Heart left ventricle (tissue), 16 donors: ENCODE measurements at regions not wholly inside any gene's neighbourhood (a gene's known extent, or its start where the extent isn't known, plus 50 kb on each side); places are given as distances from the start of the nearest gene placed in this dataset.

Source experiments
- ATAC-seq, 4 donors: fragments of 200-7000 bp; cut with Tn5 transposase; one replicate each; pipeline ENCODE4 v1.9.1; 2020 to 2022; ENCODE audit warnings: moderate library complexity in 4 of 4, mild to moderate bottlenecking in 3 of 4, moderate number of reproducible peaks in 1 of 4
- DNase-seq, 5 donors: peaks; one replicate each; pipeline ENCODE4 v3.0.0-alpha.2; 2020
- H3K27ac ChIP-seq, 12 donors: fragments of 200-600 bp; sonication (generic) in 4 of 12; one replicate each; pipeline versions ENCODE4 v1.5.0 to v1.8.0; 2016 to 2022; ENCODE audit warnings: mild to moderate bottlenecking in 2 of 12
- H3K27me3 ChIP-seq, 9 donors: fragments of 200-600 bp; sonication (generic) in 2 of 9; one replicate each; pipeline versions ENCODE4 v1.5.1 to v1.8.0; 2016 to 2022; ENCODE audit warnings: mild to moderate bottlenecking in 3 of 9
- H3K36me3 ChIP-seq, 9 donors: fragments of 200-600 bp; sonication (generic) in 2 of 9; one replicate each; pipeline versions ENCODE4 v1.5.0 to v1.8.0; 2018 to 2022; ENCODE audit warnings: mild to moderate bottlenecking in 2 of 9
- H3K4me1 ChIP-seq, 12 donors: fragments of 200-600 bp; sonication (generic) in 4 of 12; one replicate each; pipeline versions ENCODE4 v1.5.0 to v1.8.0; 2016 to 2022; ENCODE audit warnings: mild to moderate bottlenecking in 3 of 12
- H3K4me3 ChIP-seq, 12 donors: fragments of 200-600 bp; sonication (generic) in 4 of 12; one replicate each; pipeline versions ENCODE4 v1.5.0 to v1.8.0; 2017 to 2022; ENCODE audit warnings: mild to moderate bottlenecking in 9 of 12, moderate library complexity in 4 of 12
- H3K9me3 ChIP-seq, 12 donors: fragments of 200-600 bp; sonication (generic) in 4 of 12; one replicate each; pipeline versions ENCODE4 v1.5.0 to v1.8.0; 2016 to 2022; ENCODE audit warnings: mild to moderate bottlenecking in 1 of 12
- CTCF ChIP-seq, 12 donors: fragments of 200-600 bp; sonication (generic) in 4 of 12; IDR thresholded peaks; one replicate each; pipeline versions ENCODE4 v1.5.0 to v1.8.0; 2018 to 2022; ENCODE audit warnings: antibody characterized with exemption in 12 of 12, mild to moderate bottlenecking in 5 of 12
- POLR2A ChIP-seq, 2 donors: fragments of 450-650 bp; IDR thresholded peaks; one replicate each; pipeline ENCODE4 v1.6.1; 2017; ENCODE audit warnings: antibody characterized with exemption in 2 of 2, mild to moderate bottlenecking in 2 of 2, moderate library complexity in 2 of 2
- WGBS, 4 donors: extraction: QIAGEN DNeasy Blood & Tissue Kit in 2 of 4; methylation state at CpG; one replicate each; pipeline versions ENCODE4 v1.1.5 to v1.1.7; 2013 to 2018; 5-methylcytosine and 5-hydroxymethylcytosine counted together
- intact Hi-C, 10 donors: fragments of 100-400 bp; cut with DNase I; formaldehyde crosslinking; loops; one replicate each; pipeline versions ENCODE4 v1.11.1 to v1.14.2; 2022
- donor health status: ischemic (EF 13 %, LVEDD 7.1; RV severe dilation, severe dysfunction).
- donor health status: healthy with polysubstance abuse.
- donor health status: DM: no; HTN: yes; CAD: no.
- donor health status: DM: no; HTN: no; CAD: no.
- donor health status: ischemic (EF 25% LVEDD 6.9; RV normal size, moderate dysfunction).
- donor health status: ischemic (EF 25% LVEDD 5.7; RV mildly dilated, moderate dysfunction).
- donor health status: healthy.
- donor health status: DM: yes; HTN: yes; CAD: no.
- donor health status: ischemic (EF 35%, LVEDD 5.7; RV mildly dilated, moderate dysfunction).
- donor health status: nonischemic (EF 11% LVEDD 7.7; RV severe dilation, severe dysfunction).
- donor health status: DM: yes; HTN: yes; CAD: no.
- donor health status: PGD.
- donor health status: ischemic (EF 29% LVEDD 5.4; RV normal size, mild dysfunction).
- donor health status: nonischemic (EF 23%, LVEDD 6.1; RV moderate dilation, normal function).

GRCh38 chr1:98452162-98452561, 209.4 kb upstream of the SNX7 start:
- TF ChIP-seq POLR2A (IDR thresholded peaks at IDR 0.05) (no peak), CTCF (IDR thresholded peaks at IDR 0.05) (no peak)

GRCh38 chr1:98441281-98441680, 220.2 kb upstream of the SNX7 start:
- no peak overlapping the region for H3K4me3 ChIP-seq
- 91 to 100% (median 93%) methylated on average over 1 of the region's 1 CpG for WGBS, 4 donors
- no peak for DNase-seq
- no peaks in the 10 kb centered on the region for H3K36me3 ChIP-seq
- TF ChIP-seq POLR2A (IDR thresholded peaks at IDR 0.05): no peak
- TF ChIP-seq CTCF (IDR thresholded peaks at IDR 0.05): no peak
- no peaks in the 10 kb centered on the region for H3K27me3 ChIP-seq
- H3K9me3 ChIP-seq: peaks cover 0 to 1% (median 0%) of the 10 kb centered on the region in 12 donors
- intact Hi-C loops: no loop called here
- no peak overlapping the region for H3K27ac ChIP-seq
- ATAC-seq: no peak
- no peaks in the 10 kb centered on the region for H3K4me1 ChIP-seq

More at GRCh38 chr1:98452162-98452561, 209.4 kb upstream of the SNX7 start:
- H3K36me3 ChIP-seq: no peaks in the 10 kb centered on the region
- no peak for ATAC-seq
- 48 to 63% (median 53%) methylated on average over 2 of the region's 2 CpGs for WGBS, 4 donors
- peaks cover 0 to 9% (median 0%) of the 10 kb centered on the region in 12 donors for H3K9me3 ChIP-seq
- DNase-seq: no peak
- no peak overlapping the region for H3K4me3 ChIP-seq
- H3K27me3 ChIP-seq: peaks cover 0 to 14% (median 0%) of the 10 kb centered on the region in 9 donors
- no peaks in the 10 kb centered on the region for H3K4me1 ChIP-seq
- intact Hi-C loops: no loop called here
- peak overlapping the region in 1 of 12 donors; percentile 29 for H3K27ac ChIP-seq

- H3K27ac ChIP-seq: no peak overlapping the region
- H3K27me3 ChIP-seq: no peaks in the 10 kb centered on the region
- H3K9me3 ChIP-seq: no peaks in the 10 kb centered on the region
- H3K36me3 ChIP-seq: no peaks in the 10 kb centered on the region
- no peak overlapping the region for H3K4me3 ChIP-seq
- TF ChIP-seq CTCF (IDR thresholded peaks at IDR 0.05) (no peak), POLR2A (IDR thresholded peaks at IDR 0.05) (no peak)
- H3K4me1 ChIP-seq: no peaks in the 10 kb centered on the region
- ATAC-seq: no peak
- 79 to 83% (median 81%) methylated on average over 2 of the region's 2 CpGs for WGBS, 4 donors
- intact Hi-C loops: no loop called here
- no peak for DNase-seq
Measured at GRCh38 chr1:98439471-98439870, 222.1 kb upstream of the SNX7 start.

GRCh38 chr1:98437540-98437939, 224.0 kb upstream of the SNX7 start:
- ATAC-seq (no peak), DNase-seq (no peak)
- H3K27me3 ChIP-seq: no peaks in the 10 kb centered on the region
- H3K27ac ChIP-seq: no peak overlapping the region
- no peaks in the 10 kb centered on the region for H3K9me3 ChIP-seq
- TF ChIP-seq POLR2A (IDR thresholded peaks at IDR 0.05): no peak
- no peak for TF ChIP-seq CTCF (IDR thresholded peaks at IDR 0.05)
- intact Hi-C loops: no loop called here
- H3K36me3 ChIP-seq: no peaks in the 10 kb centered on the region
- H3K4me1 ChIP-seq: no peaks in the 10 kb centered on the region
- H3K4me3 ChIP-seq: no peak overlapping the region
